Heart left ventricle (tissue), 16 donors: ENCODE measurements at regions not wholly inside any gene's neighbourhood (a gene's known extent, or its start where the extent isn't known, plus 50 kb on each side); places are given as distances from the start of the nearest gene placed in this dataset.

Experiments used
- ATAC-seq, 4 donors: fragments of 200-7000 bp; cut with Tn5 transposase; one replicate each; pipeline ENCODE4 v1.9.1; 2020 to 2022; ENCODE audit warnings: moderate library complexity in 4 of 4, mild to moderate bottlenecking in 3 of 4, moderate number of reproducible peaks in 1 of 4
- DNase-seq, 5 donors: peaks; one replicate each; pipeline ENCODE4 v3.0.0-alpha.2; 2020
- H3K27ac ChIP-seq, 12 donors: fragments of 200-600 bp; sonication (generic) in 4 of 12; one replicate each; pipeline versions ENCODE4 v1.5.0 to v1.8.0; 2016 to 2022; ENCODE audit warnings: mild to moderate bottlenecking in 2 of 12
- H3K27me3 ChIP-seq, 9 donors: fragments of 200-600 bp; sonication (generic) in 2 of 9; one replicate each; pipeline versions ENCODE4 v1.5.1 to v1.8.0; 2016 to 2022; ENCODE audit warnings: mild to moderate bottlenecking in 3 of 9
- H3K36me3 ChIP-seq, 9 donors: fragments of 200-600 bp; sonication (generic) in 2 of 9; one replicate each; pipeline versions ENCODE4 v1.5.0 to v1.8.0; 2018 to 2022; ENCODE audit warnings: mild to moderate bottlenecking in 2 of 9
- H3K4me1 ChIP-seq, 12 donors: fragments of 200-600 bp; sonication (generic) in 4 of 12; one replicate each; pipeline versions ENCODE4 v1.5.0 to v1.8.0; 2016 to 2022; ENCODE audit warnings: mild to moderate bottlenecking in 3 of 12
- H3K4me3 ChIP-seq, 12 donors: fragments of 200-600 bp; sonication (generic) in 4 of 12; one replicate each; pipeline versions ENCODE4 v1.5.0 to v1.8.0; 2017 to 2022; ENCODE audit warnings: mild to moderate bottlenecking in 9 of 12, moderate library complexity in 4 of 12
- H3K9me3 ChIP-seq, 12 donors: fragments of 200-600 bp; sonication (generic) in 4 of 12; one replicate each; pipeline versions ENCODE4 v1.5.0 to v1.8.0; 2016 to 2022; ENCODE audit warnings: mild to moderate bottlenecking in 1 of 12
- CTCF ChIP-seq, 12 donors: fragments of 200-600 bp; sonication (generic) in 4 of 12; IDR thresholded peaks; one replicate each; pipeline versions ENCODE4 v1.5.0 to v1.8.0; 2018 to 2022; ENCODE audit warnings: antibody characterized with exemption in 12 of 12, mild to moderate bottlenecking in 5 of 12
- POLR2A ChIP-seq, 2 donors: fragments of 450-650 bp; IDR thresholded peaks; one replicate each; pipeline ENCODE4 v1.6.1; 2017; ENCODE audit warnings: antibody characterized with exemption in 2 of 2, mild to moderate bottlenecking in 2 of 2, moderate library complexity in 2 of 2
- WGBS, 4 donors: extraction: QIAGEN DNeasy Blood & Tissue Kit in 2 of 4; methylation state at CpG; one replicate each; pipeline versions ENCODE4 v1.1.5 to v1.1.7; 2013 to 2018; 5-methylcytosine and 5-hydroxymethylcytosine counted together
- intact Hi-C, 10 donors: fragments of 100-400 bp; cut with DNase I; formaldehyde crosslinking; loops; one replicate each; pipeline versions ENCODE4 v1.11.1 to v1.14.2; 2022
- donor health status: ischemic (EF 13 %, LVEDD 7.1; RV severe dilation, severe dysfunction).
- donor health status: healthy with polysubstance abuse.
- donor health status: DM: no; HTN: yes; CAD: no.
- donor health status: DM: no; HTN: no; CAD: no.
- donor health status: ischemic (EF 25% LVEDD 6.9; RV normal size, moderate dysfunction).
- donor health status: ischemic (EF 25% LVEDD 5.7; RV mildly dilated, moderate dysfunction).
- donor health status: healthy.
- donor health status: DM: yes; HTN: yes; CAD: no.
- donor health status: ischemic (EF 35%, LVEDD 5.7; RV mildly dilated, moderate dysfunction).
- donor health status: nonischemic (EF 11% LVEDD 7.7; RV severe dilation, severe dysfunction).
- donor health status: DM: yes; HTN: yes; CAD: no.
- donor health status: PGD.
- donor health status: ischemic (EF 29% LVEDD 5.4; RV normal size, mild dysfunction).
- donor health status: nonischemic (EF 23%, LVEDD 6.1; RV moderate dilation, normal function).

- no peak for DNase-seq
- no peak overlapping the region for H3K4me3 ChIP-seq
- peaks cover 0 to 8% (median 0%) of the 10 kb centered on the region in 12 donors for H3K4me1 ChIP-seq
- ATAC-seq: no peak
- WGBS, 4 donors: 72 to 85% (median 77%) methylated on average over 1 of the region's 1 CpG
- H3K27me3 ChIP-seq: no peaks in the 10 kb centered on the region
- intact Hi-C loops: no loop called here
- H3K36me3 ChIP-seq: no peaks in the 10 kb centered on the region
- no peak overlapping the region for H3K27ac ChIP-seq
- no peaks in the 10 kb centered on the region for H3K9me3 ChIP-seq
- no peak for TF ChIP-seq CTCF (IDR thresholded peaks at IDR 0.05)
- TF ChIP-seq POLR2A (IDR thresholded peaks at IDR 0.05): no peak
Measured at GRCh38 chr4:127069675-127070074, 563.1 kb upstream of the INTU start.

GRCh38 chr4:127071443-127071842 lies 561.3 kb upstream of the INTU start:
- 37 to 73% (median 65%) methylated on average over 1 of the region's 1 CpG for WGBS, 4 donors
- Histone ChIP-seq H3K9me3 (no peaks in the 10 kb centered on the region), H3K36me3 (no peaks in the 10 kb centered on the region), H3K27ac (no peak overlapping the region), H3K27me3 (no peaks in the 10 kb centered on the region), H3K4me3 (no peak overlapping the region), H3K4me1 (peaks cover 0 to 8% (median 0%) of the 10 kb centered on the region in 12 donors)
- no peak for ATAC-seq
- DNase-seq: no peak
- TF ChIP-seq POLR2A (IDR thresholded peaks at IDR 0.05): no peak
- TF ChIP-seq CTCF (IDR thresholded peaks at IDR 0.05): no peak
- intact Hi-C loops: no loop called here

- WGBS, 4 donors: 75 to 80% (median 77%) methylated on average over 5 of the region's 5 CpGs
- ATAC-seq (no peak), DNase-seq (no peak)
- Histone ChIP-seq H3K36me3 (no peaks in the 10 kb centered on the region), H3K4me3 (no peak overlapping the region), H3K4me1 (no peaks in the 10 kb centered on the region), H3K27me3 (no peaks in the 10 kb centered on the region), H3K27ac (no peak overlapping the region), H3K9me3 (no peaks in the 10 kb centered on the region)
- intact Hi-C loops: no loop called here
- TF ChIP-seq POLR2A (IDR thresholded peaks at IDR 0.05) (no peak), CTCF (IDR thresholded peaks at IDR 0.05) (no peak)
Measured at GRCh38 chr4:127080141-127080540, 552.6 kb upstream of the INTU start.

GRCh38 chr4:127081041-127081440 lies 551.7 kb upstream of the INTU start:
- Histone ChIP-seq H3K27ac (no peak overlapping the region), H3K27me3 (no peaks in the 10 kb centered on the region), H3K36me3 (no peaks in the 10 kb centered on the region), H3K4me3 (no peak overlapping the region), H3K4me1 (no peaks in the 10 kb centered on the region), H3K9me3 (peaks cover 0 to under 1% (median 0%) of the 10 kb centered on the region in 12 donors)
- intact Hi-C loops: no loop called here
- 88 to 97% (median 93%) methylated on average over 1 of the region's 1 CpG for WGBS, 4 donors
- DNase-seq (no peak), ATAC-seq (no peak)
- TF ChIP-seq POLR2A (IDR thresholded peaks at IDR 0.05): no peak
- no peak for TF ChIP-seq CTCF (IDR thresholded peaks at IDR 0.05)
